ENCODE measurements at regions not wholly inside any gene's neighbourhood (a gene's known extent, or its start where the extent isn't known, plus 50 kb on each side); places are given as distances from the start of the nearest gene placed in this dataset.

DNA sequence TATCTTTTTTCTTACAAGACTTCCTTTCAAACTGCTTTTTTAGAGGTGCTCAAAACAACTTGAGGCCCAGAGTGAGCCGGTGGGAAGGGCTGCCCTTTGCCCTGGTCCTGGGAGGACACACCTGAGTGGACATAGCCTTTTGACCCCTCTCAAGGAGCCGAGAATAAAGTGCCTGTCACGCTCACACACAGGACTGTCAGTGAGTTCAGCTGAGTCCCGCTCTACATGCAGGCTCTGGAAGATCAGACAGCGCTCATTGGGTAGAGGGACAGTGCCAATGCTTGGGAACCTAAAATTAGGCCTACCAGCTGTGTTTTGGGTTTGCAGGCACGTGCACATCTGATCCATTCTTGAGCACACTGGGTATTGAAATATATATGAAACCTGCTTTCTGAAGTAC lies 387.8 kb downstream of the CD83 start:
- DNase-seq (ENCODE audit: low read depth): no peak
- no peak for TF ChIP-seq CTCF (IDR thresholded peaks at IDR 0.05; ENCODE audit: insufficient read depth, low read depth, low read length, missing control alignments)
- no peak overlapping the region for H3K4me3 ChIP-seq (ENCODE audit: low read length)

DNA sequence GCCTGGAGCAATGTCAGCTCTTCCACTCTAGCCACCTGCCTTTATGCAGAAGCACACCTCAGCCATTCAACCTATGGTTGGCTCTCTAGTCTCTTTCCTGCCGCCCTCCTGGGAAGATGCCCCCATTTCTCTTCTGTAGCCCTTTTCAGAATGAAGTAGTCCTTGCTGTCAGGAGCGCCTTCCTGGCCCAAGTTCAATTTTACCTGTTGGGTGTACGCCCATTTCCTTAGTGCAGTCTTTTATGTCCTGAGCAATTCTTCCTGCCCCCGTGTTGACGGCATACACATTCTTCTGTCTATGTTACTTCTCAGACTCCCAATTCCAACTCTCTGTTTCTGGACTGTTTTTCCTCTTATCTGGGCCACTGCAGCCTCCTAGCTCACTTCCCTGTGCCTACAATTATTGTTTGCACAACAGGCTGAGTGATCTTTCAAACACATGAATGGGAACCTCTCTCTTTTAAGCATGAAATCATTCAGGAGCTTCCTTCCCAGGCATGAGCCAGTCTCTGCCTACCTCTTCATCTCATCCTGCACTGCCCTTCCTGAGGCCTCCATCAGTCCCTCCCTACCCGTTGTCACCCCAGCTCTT lies 389.2 kb downstream of the CD83 start:
- TF ChIP-seq CTCF (IDR thresholded peaks at IDR 0.05; ENCODE audit: insufficient read depth, low read depth, low read length, missing control alignments): no peak
- DNase-seq (ENCODE audit: low read depth): peak; percentile 22
- H3K4me3 ChIP-seq (ENCODE audit: low read length): no peak overlapping the region

DNA sequence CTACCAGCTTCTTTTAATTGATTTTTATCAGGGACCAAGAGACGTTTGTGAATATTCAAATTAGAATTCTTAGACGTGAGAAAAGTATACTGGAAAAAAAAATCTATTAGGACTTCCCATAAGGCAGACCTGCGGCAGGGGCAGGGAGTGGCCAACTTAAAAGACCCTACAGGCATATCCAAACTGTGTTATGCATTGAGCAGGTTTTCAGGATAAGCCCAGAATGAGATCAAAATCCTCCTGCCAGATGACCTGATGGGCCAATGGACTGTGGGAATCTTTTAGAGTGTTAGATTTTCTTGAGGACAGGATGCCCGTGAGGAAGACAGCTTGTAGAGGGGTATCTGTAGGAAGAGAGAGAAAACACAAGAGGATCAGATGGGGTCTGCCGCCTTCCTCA lies 391.5 kb downstream of the CD83 start:
- no peak for TF ChIP-seq CTCF (IDR thresholded peaks at IDR 0.05; ENCODE audit: insufficient read depth, low read depth, low read length, missing control alignments)
- no peak for DNase-seq (ENCODE audit: low read depth)
- no peak overlapping the region for H3K4me3 ChIP-seq (ENCODE audit: low read length)

GRCh38 chr6:14510038-14510437 lies 392.5 kb downstream of the CD83 start:
- no peak for TF ChIP-seq CTCF (IDR thresholded peaks at IDR 0.05; ENCODE audit: insufficient read depth, low read depth, low read length, missing control alignments)
- no peak for DNase-seq (ENCODE audit: low read depth)
- H3K4me3 ChIP-seq (ENCODE audit: low read length): no peak overlapping the region

- no peak for TF ChIP-seq CTCF (IDR thresholded peaks at IDR 0.05; ENCODE audit: insufficient read depth, low read depth, low read length, missing control alignments)
- no peak overlapping the region for H3K4me3 ChIP-seq (ENCODE audit: low read length)
- no peak for DNase-seq (ENCODE audit: low read depth)
These were observed 393.6 kb downstream of the CD83 start for GRCh38 chr6:14511061-14511586.

GRCh38 chr6:14512246-14512645 lies 394.7 kb downstream of the CD83 start:
- no peak for DNase-seq (ENCODE audit: low read depth)
- H3K4me3 ChIP-seq (ENCODE audit: low read length): no peak overlapping the region
- no peak for TF ChIP-seq CTCF (IDR thresholded peaks at IDR 0.05; ENCODE audit: insufficient read depth, low read depth, low read length, missing control alignments)
